ENCODE measurements at regions not wholly inside any gene's neighbourhood (a gene's known extent, or its start where the extent isn't known, plus 50 kb on each side); places are given as distances from the start of the nearest gene placed in this dataset.

- no peaks in the 10 kb centered on the region for H3K27me3 ChIP-seq (replicated peaks; ENCODE audit: insufficient read depth, low read depth, low read length, poor library complexity)
- CTCF ChIA-PET, result no interaction called here
- no peaks in the 10 kb centered on the region for H3K36me3 ChIP-seq (ENCODE audit: insufficient read depth, low read length, poor library complexity, severe bottlenecking)
- H3K4me3 ChIP-seq (ENCODE audit: low read depth, low read length, poor library complexity, severe bottlenecking), result no peak overlapping the region
- H3K9me3 ChIP-seq (ENCODE audit: low read depth, low read length, poor library complexity, severe bottlenecking), result no peaks in the 10 kb centered on the region
- H3K27ac ChIP-seq (ENCODE audit: low read depth, low read length, poor library complexity, severe bottlenecking), result no peak overlapping the region
- intact Hi-C loops (cut with micrococcal nuclease; ENCODE audit: unreplicated experiment), result no loop called here
- TF ChIP-seq EZH2 (IDR thresholded peaks at IDR 0.05; ENCODE audit: borderline replicate concordance, low read depth, low read length, poor library complexity, severe bottlenecking) (no peak), CTCF (conservative IDR thresholded peaks at IDR 0.05; ENCODE audit: low read depth, low read length) (no peak)
- DNase-seq (ENCODE audit: low spot score), result no peak
- no peaks in the 10 kb centered on the region for H3K4me1 ChIP-seq (ENCODE audit: insufficient read depth, low read length, poor library complexity, severe bottlenecking)
- POLR2A ChIA-PET (ENCODE audit: low non-redundant PET), result no interaction called here
- no TSS peak for BruUV-seq (replicated peaks)
These were observed 167.5 kb upstream of the TPM1 start for GRCh38 chr15:62874959-62875625.

DNA sequence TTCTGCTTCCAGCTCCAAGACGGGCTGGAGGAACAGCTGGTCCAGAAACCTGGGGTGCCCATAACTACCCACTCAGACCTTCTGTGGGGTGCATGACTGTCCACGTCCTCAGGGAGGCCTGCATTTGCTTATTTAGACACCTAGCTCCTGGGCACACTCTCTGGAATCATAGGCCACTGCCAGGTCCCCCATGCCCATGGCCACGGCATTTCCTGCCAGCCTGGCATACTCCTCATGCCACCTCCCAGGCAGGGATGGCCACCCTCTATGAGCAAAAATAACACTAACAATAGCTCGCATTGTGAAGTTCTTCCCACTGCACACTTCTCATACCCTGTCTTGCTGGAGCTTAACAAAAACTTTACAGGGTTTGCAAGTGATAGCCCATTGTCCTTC lies 166.9 kb upstream of the TPM1 start:
- DNase-seq (ENCODE audit: low spot score), result no peak
- Histone ChIP-seq H3K27ac (ENCODE audit: low read depth, low read length, poor library complexity, severe bottlenecking) (no peak overlapping the region), H3K36me3 (ENCODE audit: insufficient read depth, low read length, poor library complexity, severe bottlenecking) (no peaks in the 10 kb centered on the region), H3K4me1 (ENCODE audit: insufficient read depth, low read length, poor library complexity, severe bottlenecking) (no peaks in the 10 kb centered on the region), H3K27me3 (replicated peaks; ENCODE audit: insufficient read depth, low read depth, low read length, poor library complexity) (no peaks in the 10 kb centered on the region), H3K4me3 (ENCODE audit: low read depth, low read length, poor library complexity, severe bottlenecking) (no peak overlapping the region), H3K9me3 (ENCODE audit: low read depth, low read length, poor library complexity, severe bottlenecking) (no peaks in the 10 kb centered on the region)
- BruUV-seq (replicated peaks), result no TSS peak
- intact Hi-C loops (cut with micrococcal nuclease; ENCODE audit: unreplicated experiment), result no loop called here
- ChIA-PET CTCF (no interaction called here), POLR2A (ENCODE audit: low non-redundant PET) (no interaction called here)
- no peak for TF ChIP-seq CTCF (conservative IDR thresholded peaks at IDR 0.05; ENCODE audit: low read depth, low read length)
- no peak for TF ChIP-seq EZH2 (IDR thresholded peaks at IDR 0.05; ENCODE audit: borderline replicate concordance, low read depth, low read length, poor library complexity, severe bottlenecking)

DNA sequence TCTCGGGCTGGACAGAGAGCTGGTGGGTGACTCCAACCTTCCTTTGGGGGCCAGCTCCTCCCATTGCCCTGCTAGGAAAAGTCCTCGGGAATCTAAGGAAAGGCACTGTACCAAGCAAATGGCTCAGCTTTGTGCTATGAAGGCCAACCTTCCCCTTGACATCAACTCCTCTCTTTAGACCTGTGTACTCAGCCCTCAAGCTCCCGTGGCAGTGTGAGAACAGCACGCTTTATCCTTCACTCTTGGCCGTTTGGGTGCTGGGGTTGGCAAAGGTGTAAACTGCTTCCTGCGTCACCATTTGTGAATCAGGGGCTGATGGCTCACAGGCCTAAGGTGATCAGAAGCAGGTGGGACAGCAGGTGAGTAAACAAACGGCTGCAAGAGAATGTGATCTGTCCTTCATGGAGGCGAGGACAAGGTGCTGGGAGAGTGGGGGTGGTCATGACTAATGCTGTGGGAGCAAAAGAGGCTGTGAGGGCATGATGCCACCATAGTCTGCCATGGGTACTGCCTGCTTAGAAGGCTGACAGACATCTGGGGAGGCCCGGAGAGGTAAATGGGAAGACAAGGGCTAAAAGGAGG lies 165.2 kb upstream of the TPM1 start:
- Histone ChIP-seq H3K4me3 (ENCODE audit: low read depth, low read length, poor library complexity, severe bottlenecking) (no peak overlapping the region), H3K4me1 (ENCODE audit: insufficient read depth, low read length, poor library complexity, severe bottlenecking) (no peaks in the 10 kb centered on the region), H3K9me3 (ENCODE audit: low read depth, low read length, poor library complexity, severe bottlenecking) (no peaks in the 10 kb centered on the region), H3K36me3 (ENCODE audit: insufficient read depth, low read length, poor library complexity, severe bottlenecking) (no peaks in the 10 kb centered on the region), H3K27me3 (replicated peaks; ENCODE audit: insufficient read depth, low read depth, low read length, poor library complexity) (no peaks in the 10 kb centered on the region), H3K27ac (ENCODE audit: low read depth, low read length, poor library complexity, severe bottlenecking) (no peak overlapping the region)
- POLR2A ChIA-PET (ENCODE audit: low non-redundant PET), result no interaction called here
- no peak for DNase-seq (ENCODE audit: low spot score)
- intact Hi-C loops (cut with micrococcal nuclease; ENCODE audit: unreplicated experiment), result no loop called here
- CTCF ChIA-PET, result no interaction called here
- BruUV-seq (replicated peaks), result no TSS peak
- TF ChIP-seq CTCF (conservative IDR thresholded peaks at IDR 0.05; ENCODE audit: low read depth, low read length) (no peak), EZH2 (IDR thresholded peaks at IDR 0.05; ENCODE audit: borderline replicate concordance, low read depth, low read length, poor library complexity, severe bottlenecking) (no peak)

Measured in A673 (cell line).